Neural cell (in vitro differentiated cells): ENCODE measurements at regions not wholly inside any gene's neighbourhood (a gene's known extent, or its start where the extent isn't known, plus 50 kb on each side); places are given as distances from the start of the nearest gene placed in this dataset.

Source experiments
- H2AFZ ChIP-seq: fragments of 200-600, 300-800 bp; sonication (generic), shearing (Covaris generic); 2 replicates; pipeline ENCODE4 v1.6.0; 2014; ENCODE audit warnings: low read depth, mild to moderate bottlenecking, antibody characterized with exemption, low read length, moderate library complexity
- H3F3A ChIP-seq: fragments of 200-600 bp; shearing (Covaris generic); 2 replicates; pipeline ENCODE4 v1.6.1; 2016; ENCODE audit warnings: mild to moderate bottlenecking, moderate library complexity, mixed read lengths, antibody characterized with exemption, low read length; ENCODE audit not compliant: insufficient read depth, poor library complexity, severe bottlenecking
- H3K27ac ChIP-seq: fragments of 200-600, 300-800 bp; sonication (generic), shearing (Covaris generic); 2 replicates; pipeline ENCODE4 v1.5.1; 2014; ENCODE audit warnings: mild to moderate bottlenecking, low read length, moderate library complexity
- H3K27me3 ChIP-seq: fragments of 300-800, 200-600 bp; sonication (generic), shearing (Covaris generic); 2 replicates; pipeline ENCODE4 v1.6.0; 2014; ENCODE audit warnings: mild to moderate bottlenecking, low read depth, low read length, moderate library complexity; ENCODE audit not compliant: insufficient read depth
- H3K36me3 ChIP-seq: fragments of 300-800, 200-600 bp; sonication (generic), shearing (Covaris generic); 2 replicates; pipeline ENCODE4 v1.5.1; 2014; ENCODE audit warnings: mild to moderate bottlenecking, antibody characterized with exemption, low read length, moderate library complexity; ENCODE audit not compliant: insufficient read depth
- H3K4me2 ChIP-seq: fragments of 300-800, 200-600 bp; sonication (generic), shearing (Covaris generic); 2 replicates; pipeline ENCODE4 v1.6.0; 2014; ENCODE audit warnings: mild to moderate bottlenecking, low read length
- H3K4me3 ChIP-seq: fragments of 300-800, 200-600 bp; sonication (generic), shearing (Covaris generic); 2 replicates; pipeline ENCODE4 v1.5.1; 2014; ENCODE audit warnings: mild to moderate bottlenecking, low read length, moderate library complexity
- H3K79me2 ChIP-seq: fragments of 200-600 bp; shearing (Covaris generic); replicated peaks from 2 replicates; pipeline ENCODE4 v1.6.0; 2014; ENCODE audit warnings: mild to moderate bottlenecking, low read length, moderate library complexity; ENCODE audit not compliant: insufficient read depth
- H3K9ac ChIP-seq: fragments of 300-800, 200-600 bp; sonication (generic), shearing (Covaris generic); 2 replicates; pipeline ENCODE4 v1.6.1; 2016; ENCODE audit warnings: mild to moderate bottlenecking, low read length, mixed read lengths
- H3K9me2 ChIP-seq: fragments of 200-600 bp; shearing (Covaris generic); 2 replicates; pipeline ENCODE4 v1.6.1; 2016; ENCODE audit warnings: mild to moderate bottlenecking, low read length, mixed read lengths; ENCODE audit not compliant: insufficient read depth
- H3K9me3 ChIP-seq: fragments of 200-600, 300-800 bp; sonication (generic), shearing (Covaris generic); 2 replicates; pipeline ENCODE4 v1.6.1; 2016; ENCODE audit warnings: mild to moderate bottlenecking, mixed run types, low read length, moderate library complexity, mixed read lengths
- H4K20me1 ChIP-seq: fragments of 200-600 bp; shearing (Covaris generic); 2 replicates; pipeline ENCODE4 v1.6.1; 2016; ENCODE audit warnings: mild to moderate bottlenecking, mixed run types; ENCODE audit not compliant: insufficient read depth
- EP300 ChIP-seq: fragments of 450-650 bp; conservative IDR thresholded peaks from 2 replicates; pipeline ENCODE4 v1.6.1; 2014; ENCODE audit warnings: antibody characterized with exemption, mild to moderate bottlenecking, moderate library complexity; ENCODE audit not compliant: poor library complexity, severe bottlenecking
- EZH2 ChIP-seq: fragments of 200-600, 300-800 bp; shearing (Covaris generic), sonication (generic); IDR thresholded peaks from 2 replicates; pipeline ENCODE4 v1.6.1; 2014; ENCODE audit warnings: antibody characterized with exemption, low read length, borderline replicate concordance, mild to moderate bottlenecking; ENCODE audit not compliant: insufficient read depth, poor library complexity, severe bottlenecking
- MXI1 ChIP-seq: fragments of 450-650 bp; conservative IDR thresholded peaks from 2 replicates; pipeline ENCODE4 v1.6.1; 2014; ENCODE audit warnings: antibody characterized with exemption, mild to moderate bottlenecking; ENCODE audit not compliant: poor library complexity, severe bottlenecking
- POLR2AphosphoS5 ChIP-seq: IDR thresholded peaks from 2 replicates; pipeline ENCODE4 v1.6.1; 2012
- RAD21 ChIP-seq: fragments of 450-650 bp; conservative IDR thresholded peaks from 2 replicates; pipeline ENCODE4 v1.6.1; 2014; ENCODE audit warnings: antibody characterized with exemption, mild to moderate bottlenecking, moderate library complexity
- SMC3 ChIP-seq: fragments of 450-650 bp; conservative IDR thresholded peaks from 2 replicates; pipeline ENCODE4 v1.6.1; 2014; ENCODE audit warnings: antibody characterized with exemption, mild to moderate bottlenecking, moderate library complexity; ENCODE audit not compliant: poor library complexity
- TAF1 ChIP-seq: IDR thresholded peaks from 2 replicates; pipeline ENCODE4 v1.6.1; 2012; ENCODE audit warnings: low read depth
- TF ChIP-seq, protein P1 (sequence below): IDR thresholded peaks from 2 replicates; pipeline ENCODE4 v1.6.1; 2012; ENCODE audit warnings: borderline replicate concordance
- TF ChIP-seq, protein P2 (sequence below): fragments of 450-650 bp; IDR thresholded peaks from 2 replicates; pipeline ENCODE4 v1.5.1; 2014; ENCODE audit warnings: antibody characterized with exemption, mild to moderate bottlenecking, moderate library complexity; ENCODE audit not compliant: poor library complexity, severe bottlenecking

DNA sequence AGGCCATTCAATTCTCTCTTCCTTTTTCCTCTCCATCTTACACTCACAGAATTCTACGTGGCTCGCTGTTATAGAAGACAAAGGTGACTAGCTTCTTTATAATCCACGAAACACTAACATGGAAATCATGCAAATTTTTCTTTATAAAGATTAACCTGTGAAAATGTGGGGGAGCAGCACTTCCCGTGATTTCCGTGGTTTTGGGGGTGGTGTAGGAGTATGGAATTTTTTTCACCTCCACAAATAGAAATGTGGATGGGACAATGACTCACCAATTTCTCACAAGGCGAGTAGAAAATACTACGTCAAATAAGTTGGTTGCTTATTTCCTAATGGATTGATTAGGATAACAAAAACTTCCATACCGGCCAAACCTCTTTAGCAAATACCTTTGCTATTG, 719.2 kb upstream of the TENM3 start:
- Histone ChIP-seq H3K4me3 (no peak overlapping the region), H4K20me1 (no peaks in the 10 kb centered on the region), H3K4me2 (no peak overlapping the region), H3K36me3 (no peaks in the 10 kb centered on the region), H3K9me3 (no peaks in the 10 kb centered on the region), H3K27ac (no peak overlapping the region), H3F3A (no peaks in the 10 kb centered on the region), H3K9me2 (no peaks in the 10 kb centered on the region), H3K9ac (no peak overlapping the region), H2AFZ (no peak overlapping the region), H3K27me3 (no peaks in the 10 kb centered on the region), H3K79me2 (no peaks in the 10 kb centered on the region)
- TF ChIP-seq EZH2 (no peak), SMC3 (no peak), TAF1 (no peak), EP300 (no peak), POLR2AphosphoS5 (no peak)
- TF ChIP-seq, protein P1, sequence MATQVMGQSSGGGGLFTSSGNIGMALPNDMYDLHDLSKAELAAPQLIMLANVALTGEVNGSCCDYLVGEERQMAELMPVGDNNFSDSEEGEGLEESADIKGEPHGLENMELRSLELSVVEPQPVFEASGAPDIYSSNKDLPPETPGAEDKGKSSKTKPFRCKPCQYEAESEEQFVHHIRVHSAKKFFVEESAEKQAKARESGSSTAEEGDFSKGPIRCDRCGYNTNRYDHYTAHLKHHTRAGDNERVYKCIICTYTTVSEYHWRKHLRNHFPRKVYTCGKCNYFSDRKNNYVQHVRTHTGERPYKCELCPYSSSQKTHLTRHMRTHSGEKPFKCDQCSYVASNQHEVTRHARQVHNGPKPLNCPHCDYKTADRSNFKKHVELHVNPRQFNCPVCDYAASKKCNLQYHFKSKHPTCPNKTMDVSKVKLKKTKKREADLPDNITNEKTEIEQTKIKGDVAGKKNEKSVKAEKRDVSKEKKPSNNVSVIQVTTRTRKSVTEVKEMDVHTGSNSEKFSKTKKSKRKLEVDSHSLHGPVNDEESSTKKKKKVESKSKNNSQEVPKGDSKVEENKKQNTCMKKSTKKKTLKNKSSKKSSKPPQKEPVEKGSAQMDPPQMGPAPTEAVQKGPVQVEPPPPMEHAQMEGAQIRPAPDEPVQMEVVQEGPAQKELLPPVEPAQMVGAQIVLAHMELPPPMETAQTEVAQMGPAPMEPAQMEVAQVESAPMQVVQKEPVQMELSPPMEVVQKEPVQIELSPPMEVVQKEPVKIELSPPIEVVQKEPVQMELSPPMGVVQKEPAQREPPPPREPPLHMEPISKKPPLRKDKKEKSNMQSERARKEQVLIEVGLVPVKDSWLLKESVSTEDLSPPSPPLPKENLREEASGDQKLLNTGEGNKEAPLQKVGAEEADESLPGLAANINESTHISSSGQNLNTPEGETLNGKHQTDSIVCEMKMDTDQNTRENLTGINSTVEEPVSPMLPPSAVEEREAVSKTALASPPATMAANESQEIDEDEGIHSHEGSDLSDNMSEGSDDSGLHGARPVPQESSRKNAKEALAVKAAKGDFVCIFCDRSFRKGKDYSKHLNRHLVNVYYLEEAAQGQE, result no peak

DNA sequence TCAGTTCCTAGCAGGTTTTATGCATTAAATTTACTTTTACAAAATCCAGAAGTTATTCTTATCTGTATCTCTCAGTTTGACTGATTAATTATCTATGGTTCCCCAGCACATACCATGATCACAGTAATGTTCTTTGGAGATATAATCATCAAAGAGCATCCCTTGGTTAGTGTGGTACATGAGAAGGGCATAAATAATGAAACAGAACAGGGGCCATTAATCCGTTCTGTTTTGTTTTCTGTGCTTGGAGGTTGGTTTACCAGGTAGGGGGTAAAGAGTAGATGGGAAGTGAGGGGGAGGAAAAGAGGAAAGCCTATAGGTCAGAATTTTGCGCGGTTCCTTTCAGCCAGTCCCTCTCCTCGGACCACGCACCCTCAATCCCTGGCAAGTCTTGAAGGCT, 718.7 kb upstream of the TENM3 start:
- Histone ChIP-seq H3K9me2 (no peaks in the 10 kb centered on the region), H3K4me3 (no peak overlapping the region), H3K79me2 (no peaks in the 10 kb centered on the region), H3F3A (no peaks in the 10 kb centered on the region), H3K9ac (no peak overlapping the region), H3K27ac (no peak overlapping the region), H3K27me3 (no peaks in the 10 kb centered on the region), H2AFZ (no peak overlapping the region), H4K20me1 (no peaks in the 10 kb centered on the region), H3K9me3 (no peaks in the 10 kb centered on the region), H3K4me2 (no peak overlapping the region), H3K36me3 (no peaks in the 10 kb centered on the region)
- TF ChIP-seq, protein P2, sequence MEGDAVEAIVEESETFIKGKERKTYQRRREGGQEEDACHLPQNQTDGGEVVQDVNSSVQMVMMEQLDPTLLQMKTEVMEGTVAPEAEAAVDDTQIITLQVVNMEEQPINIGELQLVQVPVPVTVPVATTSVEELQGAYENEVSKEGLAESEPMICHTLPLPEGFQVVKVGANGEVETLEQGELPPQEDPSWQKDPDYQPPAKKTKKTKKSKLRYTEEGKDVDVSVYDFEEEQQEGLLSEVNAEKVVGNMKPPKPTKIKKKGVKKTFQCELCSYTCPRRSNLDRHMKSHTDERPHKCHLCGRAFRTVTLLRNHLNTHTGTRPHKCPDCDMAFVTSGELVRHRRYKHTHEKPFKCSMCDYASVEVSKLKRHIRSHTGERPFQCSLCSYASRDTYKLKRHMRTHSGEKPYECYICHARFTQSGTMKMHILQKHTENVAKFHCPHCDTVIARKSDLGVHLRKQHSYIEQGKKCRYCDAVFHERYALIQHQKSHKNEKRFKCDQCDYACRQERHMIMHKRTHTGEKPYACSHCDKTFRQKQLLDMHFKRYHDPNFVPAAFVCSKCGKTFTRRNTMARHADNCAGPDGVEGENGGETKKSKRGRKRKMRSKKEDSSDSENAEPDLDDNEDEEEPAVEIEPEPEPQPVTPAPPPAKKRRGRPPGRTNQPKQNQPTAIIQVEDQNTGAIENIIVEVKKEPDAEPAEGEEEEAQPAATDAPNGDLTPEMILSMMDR, result no peak
- TF ChIP-seq SMC3, result no peak
- TF ChIP-seq EP300, result no peak
- TF ChIP-seq, protein P1, result no peak
- no peak for TF ChIP-seq EZH2
- no peak for TF ChIP-seq MXI1
- TF ChIP-seq RAD21, result no peak
- no peak for TF ChIP-seq TAF1
- no peak for TF ChIP-seq POLR2AphosphoS5
